HG03139 (cell line): ENCODE measurements at regions not wholly inside any gene's neighbourhood (a gene's known extent, or its start where the extent isn't known, plus 50 kb on each side); places are given as distances from the start of the nearest gene placed in this dataset.
"Not testable (repeated sequence)": the region's sequence is repeated elsewhere in the genome, so short reads cannot be mapped to it uniquely, and the experiment has no call there.

Source experiments
- ATAC-seq: cut with Tn5 transposase; IDR thresholded peaks from one replicate; pipeline ENCODE4 v1.9.1; 2021; ENCODE audit not compliant: unreplicated experiment

GRCh38 chr5:77871946-77872345 is 95.8 kb upstream of the TBCA start:
- ATAC-seq, result no peak

- ATAC-seq, result no peak
These were observed 94.9 kb upstream of the TBCA start for GRCh38 chr5:77871016-77871415.

GRCh38 chr5:77869116-77869798 is 93.1 kb upstream of the TBCA start:
- ATAC-seq, result no peak

- ATAC-seq, result no peak
These were observed 91.8 kb upstream of the TBCA start for GRCh38 chr5:77867914-77868313.

GRCh38 chr5:77867194-77867691 is 91.1 kb upstream of the TBCA start:
- no peak for ATAC-seq

GRCh38 chr5:77866198-77866597 is 90.1 kb upstream of the TBCA start:
- no peak for ATAC-seq

- ATAC-seq, result no peak
These were observed 88.9 kb upstream of the TBCA start for GRCh38 chr5:77864997-77865396.

- no peak for ATAC-seq
These were observed 87.0 kb upstream of the TBCA start for GRCh38 chr5:77863181-77863580.

- ATAC-seq, result no peak
These were observed 85.4 kb upstream of the TBCA start for GRCh38 chr5:77861576-77861975.

- no peak for ATAC-seq
These were observed 83.2 kb upstream of the TBCA start for GRCh38 chr5:77859306-77859705.

GRCh38 chr5:77858678-77859077 is 82.5 kb upstream of the TBCA start:
- ATAC-seq, result not testable (repeated sequence)

GRCh38 chr5:77855369-77855768 is 79.2 kb upstream of the TBCA start:
- no peak for ATAC-seq

- ATAC-seq, result no peak
These were observed 77.3 kb upstream of the TBCA start for GRCh38 chr5:77853353-77853907.

- peak; percentile 60 for ATAC-seq
These were observed 76.6 kb upstream of the TBCA start for GRCh38 chr5:77852514-77853352.

- ATAC-seq, result no peak
These were observed 76.0 kb upstream of the TBCA start for GRCh38 chr5:77852068-77852513.

GRCh38 chr5:77851176-77852067 is 75.3 kb upstream of the TBCA start:
- no peak for ATAC-seq

GRCh38 chr5:77850536-77851175 is 74.5 kb upstream of the TBCA start:
- ATAC-seq, result no peak

GRCh38 chr5:77849308-77849900 is 73.3 kb upstream of the TBCA start:
- no peak for ATAC-seq

- no peak for ATAC-seq
These were observed 71.7 kb upstream of the TBCA start for GRCh38 chr5:77847814-77848290.

GRCh38 chr5:77847129-77847460 is 71.0 kb upstream of the TBCA start:
- ATAC-seq, result no peak
